ENCODE measurements at regions not wholly inside any gene's neighbourhood (a gene's known extent, or its start where the extent isn't known, plus 50 kb on each side); places are given as distances from the start of the nearest gene placed in this dataset.

- peaks cover 0 to 2% (median 0%) of the 10 kb centered on the region in 7 donors for H3K9me3 Mint-ChIP-seq
- H3K36me3 Mint-ChIP-seq = no peaks in the 10 kb centered on the region
- ATAC-seq (ENCODE audit: low read depth in 2 of 2) (no peak), DNase-seq (no peak)
- no peak overlapping the region for H3K4me3 Mint-ChIP-seq
- no peaks in the 10 kb centered on the region for H3K27me3 Mint-ChIP-seq
- no peaks in the 10 kb centered on the region for H3K4me1 Mint-ChIP-seq
- H3K27ac Mint-ChIP-seq = no peak overlapping the region
These were observed 492.5 kb downstream of the XPNPEP1 start for GRCh38 chr10:109430799-109431198.

GRCh38 chr10:109430043-109430760 is 493.1 kb downstream of the XPNPEP1 start:
- Mint-ChIP-seq H3K27me3 (no peaks in the 10 kb centered on the region), H3K4me1 (no peaks in the 10 kb centered on the region), H3K4me3 (no peak overlapping the region), H3K27ac (no peak overlapping the region), H3K36me3 (no peaks in the 10 kb centered on the region), H3K9me3 (peaks cover 0 to 2% (median 0%) of the 10 kb centered on the region in 7 donors)
- no peak for DNase-seq
- no peak for ATAC-seq (ENCODE audit: low read depth in 2 of 2)

- no peaks in the 10 kb centered on the region for H3K36me3 Mint-ChIP-seq
- H3K4me3 Mint-ChIP-seq = no peak overlapping the region
- DNase-seq (no peak), ATAC-seq (ENCODE audit: low read depth in 2 of 2) (no peak)
- H3K27ac Mint-ChIP-seq = no peak overlapping the region
- no peaks in the 10 kb centered on the region for H3K9me3 Mint-ChIP-seq
- H3K27me3 Mint-ChIP-seq = no peaks in the 10 kb centered on the region
- H3K4me1 Mint-ChIP-seq = no peaks in the 10 kb centered on the region
These were observed 494.4 kb downstream of the XPNPEP1 start for GRCh38 chr10:109428775-109429491.

- Mint-ChIP-seq H3K36me3 (no peaks in the 10 kb centered on the region), H3K9me3 (no peaks in the 10 kb centered on the region), H3K4me1 (no peaks in the 10 kb centered on the region), H3K27me3 (no peaks in the 10 kb centered on the region), H3K4me3 (no peak overlapping the region), H3K27ac (no peak overlapping the region)
- DNase-seq = no peak
- ATAC-seq (ENCODE audit: low read depth in 2 of 2) = no peak
These were observed 495.9 kb downstream of the XPNPEP1 start for GRCh38 chr10:109427411-109427810.

GRCh38 chr10:109426987-109427386 is 496.3 kb downstream of the XPNPEP1 start:
- H3K4me3 Mint-ChIP-seq = no peak overlapping the region
- H3K27me3 Mint-ChIP-seq = no peaks in the 10 kb centered on the region
- no peaks in the 10 kb centered on the region for H3K36me3 Mint-ChIP-seq
- H3K4me1 Mint-ChIP-seq = no peaks in the 10 kb centered on the region
- H3K9me3 Mint-ChIP-seq = no peaks in the 10 kb centered on the region
- DNase-seq (no peak), ATAC-seq (ENCODE audit: low read depth in 2 of 2) (no peak)
- H3K27ac Mint-ChIP-seq = no peak overlapping the region

- DNase-seq = no peak
- no peak overlapping the region for H3K27ac Mint-ChIP-seq
- no peaks in the 10 kb centered on the region for H3K36me3 Mint-ChIP-seq
- ATAC-seq (ENCODE audit: low read depth in 2 of 2) = no peak
- peaks cover 0 to 5% (median 0%) of the 10 kb centered on the region in 3 donors for H3K27me3 Mint-ChIP-seq
- H3K9me3 Mint-ChIP-seq = peaks cover 0 to 5% (median 0%) of the 10 kb centered on the region in 7 donors
- H3K4me1 Mint-ChIP-seq = no peaks in the 10 kb centered on the region
- H3K4me3 Mint-ChIP-seq = no peak overlapping the region
These were observed 504.5 kb downstream of the XPNPEP1 start for GRCh38 chr10:109418795-109419194.

- Mint-ChIP-seq H3K27me3 (peaks cover 0 to 5% (median 0%) of the 10 kb centered on the region in 3 donors), H3K27ac (no peak overlapping the region), H3K4me3 (no peak overlapping the region), H3K36me3 (no peaks in the 10 kb centered on the region), H3K9me3 (peaks cover 0 to 5% (median 0%) of the 10 kb centered on the region in 7 donors), H3K4me1 (no peaks in the 10 kb centered on the region)
- DNase-seq (no peak), ATAC-seq (ENCODE audit: low read depth in 2 of 2) (no peak)
These were observed 505.5 kb downstream of the XPNPEP1 start for GRCh38 chr10:109417803-109418202.

- DNase-seq = no peak
- Mint-ChIP-seq H3K4me1 (no peaks in the 10 kb centered on the region), H3K4me3 (no peak overlapping the region), H3K27me3 (no peaks in the 10 kb centered on the region), H3K36me3 (no peaks in the 10 kb centered on the region), H3K9me3 (peaks cover 0 to 4% (median 0%) of the 10 kb centered on the region in 7 donors), H3K27ac (no peak overlapping the region)
- ATAC-seq (ENCODE audit: low read depth in 2 of 2) = no peak
These were observed 511.0 kb downstream of the XPNPEP1 start for GRCh38 chr10:109412353-109412752.

GRCh38 chr10:109411917-109412316 is 511.4 kb downstream of the XPNPEP1 start:
- Mint-ChIP-seq H3K4me3 (no peak overlapping the region), H3K36me3 (no peaks in the 10 kb centered on the region), H3K27ac (no peak overlapping the region), H3K4me1 (no peaks in the 10 kb centered on the region), H3K27me3 (no peaks in the 10 kb centered on the region), H3K9me3 (peaks cover 0 to 4% (median 0%) of the 10 kb centered on the region in 7 donors)
- no peak for ATAC-seq (ENCODE audit: low read depth in 2 of 2)
- no peak for DNase-seq

GRCh38 chr10:109405338-109405737 is 518.0 kb downstream of the XPNPEP1 start:
- H3K27me3 Mint-ChIP-seq = peaks cover 0 to 6% (median 0%) of the 10 kb centered on the region in 3 donors
- ATAC-seq (ENCODE audit: low read depth in 2 of 2) (no peak), DNase-seq (no peak)
- peaks cover 0 to 6% (median 2%) of the 10 kb centered on the region in 7 donors for H3K9me3 Mint-ChIP-seq
- no peak overlapping the region for H3K27ac Mint-ChIP-seq
- no peaks in the 10 kb centered on the region for H3K4me1 Mint-ChIP-seq
- H3K4me3 Mint-ChIP-seq = no peak overlapping the region
- H3K36me3 Mint-ChIP-seq = no peaks in the 10 kb centered on the region

GRCh38 chr10:109403551-109403950 is 519.8 kb downstream of the XPNPEP1 start:
- H3K27ac Mint-ChIP-seq = no peak overlapping the region
- no peaks in the 10 kb centered on the region for H3K4me1 Mint-ChIP-seq
- no peak overlapping the region for H3K4me3 Mint-ChIP-seq
- no peaks in the 10 kb centered on the region for H3K36me3 Mint-ChIP-seq
- no peak for DNase-seq
- peaks cover 0 to 6% (median 0%) of the 10 kb centered on the region in 3 donors for H3K27me3 Mint-ChIP-seq
- no peak for ATAC-seq (ENCODE audit: low read depth in 2 of 2)
- peaks cover 0 to 9% (median 2%) of the 10 kb centered on the region in 7 donors for H3K9me3 Mint-ChIP-seq

- ATAC-seq (ENCODE audit: low read depth in 2 of 2) = no peak
- Mint-ChIP-seq H3K9me3 (peaks cover 0 to 6% (median 4%) of the 10 kb centered on the region in 7 donors), H3K27me3 (no peaks in the 10 kb centered on the region), H3K36me3 (no peaks in the 10 kb centered on the region), H3K4me1 (no peaks in the 10 kb centered on the region), H3K27ac (no peak overlapping the region), H3K4me3 (no peak overlapping the region)
- DNase-seq = no peak
These were observed 529.9 kb downstream of the XPNPEP1 start for GRCh38 chr10:109393425-109393824.

GRCh38 chr10:109386921-109387320 is 536.4 kb downstream of the XPNPEP1 start:
- Mint-ChIP-seq H3K4me3 (no peak overlapping the region), H3K27me3 (no peaks in the 10 kb centered on the region), H3K4me1 (no peaks in the 10 kb centered on the region), H3K27ac (no peak overlapping the region), H3K9me3 (peaks cover 0 to 7% (median 0%) of the 10 kb centered on the region in 7 donors), H3K36me3 (no peaks in the 10 kb centered on the region)
- ATAC-seq (ENCODE audit: low read depth in 2 of 2) (no peak), DNase-seq (no peak)

- Mint-ChIP-seq H3K9me3 (peaks cover 0 to 5% (median 0%) of the 10 kb centered on the region in 7 donors), H3K4me1 (no peaks in the 10 kb centered on the region), H3K27me3 (no peaks in the 10 kb centered on the region), H3K27ac (no peak overlapping the region), H3K36me3 (no peaks in the 10 kb centered on the region), H3K4me3 (no peak overlapping the region)
- no peak for DNase-seq
- ATAC-seq (ENCODE audit: low read depth in 2 of 2) = no peak
These were observed 537.2 kb downstream of the XPNPEP1 start for GRCh38 chr10:109386101-109386500.

Measured in naive B cell (primary cell).